IPS-18a (cell line): ENCODE measurements at regions not wholly inside any gene's neighbourhood (a gene's known extent, or its start where the extent isn't known, plus 50 kb on each side); places are given as distances from the start of the nearest gene placed in this dataset.

Source experiments
- H3K27ac ChIP-seq: one replicate; pipeline ENCODE4 v1.5.1; 2013; ENCODE audit warnings: low read length
- H3K27me3 ChIP-seq: one replicate; pipeline ENCODE4 v1.6.1; 2013; ENCODE audit warnings: mild to moderate bottlenecking, low read length; ENCODE audit not compliant: control insufficient read depth, insufficient read depth
- H3K36me3 ChIP-seq: one replicate; pipeline ENCODE4 v1.6.1; 2013; ENCODE audit warnings: low read depth, low read length; ENCODE audit not compliant: control insufficient read depth
- H3K4me1 ChIP-seq: one replicate; pipeline ENCODE4 v1.6.1; 2013; ENCODE audit warnings: low read depth, low read length; ENCODE audit not compliant: control insufficient read depth
- H3K4me3 ChIP-seq: one replicate; pipeline ENCODE4 v1.5.1; 2013; ENCODE audit warnings: low read length
- H3K9ac ChIP-seq: one replicate; pipeline ENCODE4 v1.6.1; 2013; ENCODE audit warnings: mild to moderate bottlenecking, low read length, moderate library complexity
- H3K9me3 ChIP-seq: one replicate; pipeline ENCODE4 v1.6.1; 2013; ENCODE audit warnings: low read depth, low read length; ENCODE audit not compliant: control insufficient read depth

- no peak overlapping the region for H3K4me3 ChIP-seq
- no peaks in the 10 kb centered on the region for H3K4me1 ChIP-seq
- H3K9ac ChIP-seq: no peak overlapping the region
- no peaks in the 10 kb centered on the region for H3K36me3 ChIP-seq
- no peaks in the 10 kb centered on the region for H3K27me3 ChIP-seq
- H3K9me3 ChIP-seq: no peaks in the 10 kb centered on the region
- H3K27ac ChIP-seq: no peak overlapping the region
Measured at GRCh38 chr12:90899456-90900182, 55.4 kb downstream of the CCER1 start.

- no peak overlapping the region for H3K4me3 ChIP-seq
- no peaks in the 10 kb centered on the region for H3K9me3 ChIP-seq
- no peaks in the 10 kb centered on the region for H3K36me3 ChIP-seq
Measured at GRCh38 chr12:90897986-90898385, 57.0 kb downstream of the CCER1 start.

GRCh38 chr12:90897316-90897715, 57.7 kb downstream of the CCER1 start:
- Histone ChIP-seq H3K36me3 (no peaks in the 10 kb centered on the region), H3K27me3 (no peaks in the 10 kb centered on the region), H3K9me3 (no peaks in the 10 kb centered on the region), H3K27ac (no peak overlapping the region), H3K9ac (no peak overlapping the region), H3K4me3 (no peak overlapping the region), H3K4me1 (no peaks in the 10 kb centered on the region)

More at GRCh38 chr12:90897986-90898385, 57.0 kb downstream of the CCER1 start:
- Histone ChIP-seq H3K9ac (no peak overlapping the region), H3K27ac (no peak overlapping the region), H3K4me1 (no peaks in the 10 kb centered on the region), H3K27me3 (no peaks in the 10 kb centered on the region)

- no peak overlapping the region for H3K9ac ChIP-seq
- H3K4me1 ChIP-seq: no peaks in the 10 kb centered on the region
- H3K4me3 ChIP-seq: no peak overlapping the region
- no peak overlapping the region for H3K27ac ChIP-seq
- no peaks in the 10 kb centered on the region for H3K36me3 ChIP-seq
- H3K9me3 ChIP-seq: no peaks in the 10 kb centered on the region
- no peaks in the 10 kb centered on the region for H3K27me3 ChIP-seq
Measured at GRCh38 chr12:90896821-90897220, 58.2 kb downstream of the CCER1 start.

- Histone ChIP-seq H3K36me3 (no peaks in the 10 kb centered on the region), H3K9me3 (no peaks in the 10 kb centered on the region), H3K4me3 (no peak overlapping the region), H3K4me1 (no peaks in the 10 kb centered on the region), H3K27me3 (no peaks in the 10 kb centered on the region), H3K9ac (no peak overlapping the region), H3K27ac (no peak overlapping the region)
Measured at GRCh38 chr12:90896164-90896563, 58.8 kb downstream of the CCER1 start.

GRCh38 chr12:90888316-90888715, 66.7 kb downstream of the CCER1 start:
- H3K4me3 ChIP-seq: no peak overlapping the region
- no peaks in the 10 kb centered on the region for H3K27me3 ChIP-seq
- H3K4me1 ChIP-seq: no peaks in the 10 kb centered on the region
- no peaks in the 10 kb centered on the region for H3K36me3 ChIP-seq
- no peak overlapping the region for H3K27ac ChIP-seq
- no peaks in the 10 kb centered on the region for H3K9me3 ChIP-seq
- no peak overlapping the region for H3K9ac ChIP-seq

GRCh38 chr12:90883456-90883855, 71.5 kb downstream of the CCER1 start:
- Histone ChIP-seq H3K27me3 (no peaks in the 10 kb centered on the region), H3K9me3 (no peaks in the 10 kb centered on the region), H3K27ac (no peak overlapping the region), H3K4me1 (no peaks in the 10 kb centered on the region), H3K4me3 (no peak overlapping the region), H3K36me3 (no peaks in the 10 kb centered on the region), H3K9ac (no peak overlapping the region)

- no peak overlapping the region for H3K9ac ChIP-seq
- H3K4me1 ChIP-seq: no peaks in the 10 kb centered on the region
- H3K27me3 ChIP-seq: no peaks in the 10 kb centered on the region
- no peak overlapping the region for H3K27ac ChIP-seq
- H3K9me3 ChIP-seq: no peaks in the 10 kb centered on the region
- H3K4me3 ChIP-seq: no peak overlapping the region
- no peaks in the 10 kb centered on the region for H3K36me3 ChIP-seq
Measured at GRCh38 chr12:90871726-90872096, 83.3 kb downstream of the CCER1 start.

GRCh38 chr12:90870971-90871725, 83.8 kb downstream of the CCER1 start:
- Histone ChIP-seq H3K27ac (no peak overlapping the region), H3K36me3 (no peaks in the 10 kb centered on the region), H3K9ac (no peak overlapping the region), H3K4me3 (no peak overlapping the region), H3K4me1 (no peaks in the 10 kb centered on the region), H3K9me3 (no peaks in the 10 kb centered on the region), H3K27me3 (no peaks in the 10 kb centered on the region)

GRCh38 chr12:90868626-90869025, 86.3 kb downstream of the CCER1 start:
- H3K27me3 ChIP-seq: no peaks in the 10 kb centered on the region
- H3K4me1 ChIP-seq: no peaks in the 10 kb centered on the region
- H3K36me3 ChIP-seq: no peaks in the 10 kb centered on the region
- H3K9me3 ChIP-seq: no peaks in the 10 kb centered on the region
- no peak overlapping the region for H3K4me3 ChIP-seq
- no peak overlapping the region for H3K9ac ChIP-seq
- H3K27ac ChIP-seq: no peak overlapping the region

- Histone ChIP-seq H3K9me3 (no peaks in the 10 kb centered on the region), H3K4me1 (no peaks in the 10 kb centered on the region), H3K27ac (no peak overlapping the region)
Measured at GRCh38 chr12:90859591-90859990, 95.4 kb downstream of the CCER1 start.

GRCh38 chr12:90858252-90858651, 96.7 kb downstream of the CCER1 start:
- no peak overlapping the region for H3K27ac ChIP-seq
- H3K4me3 ChIP-seq: no peak overlapping the region

More at GRCh38 chr12:90859591-90859990, 95.4 kb downstream of the CCER1 start:
- Histone ChIP-seq H3K36me3 (no peaks in the 10 kb centered on the region), H3K4me3 (no peak overlapping the region), H3K9ac (no peak overlapping the region), H3K27me3 (no peaks in the 10 kb centered on the region)

More at GRCh38 chr12:90858252-90858651, 96.7 kb downstream of the CCER1 start:
- no peaks in the 10 kb centered on the region for H3K36me3 ChIP-seq
- H3K9ac ChIP-seq: no peak overlapping the region
- no peaks in the 10 kb centered on the region for H3K9me3 ChIP-seq
- H3K27me3 ChIP-seq: no peaks in the 10 kb centered on the region
- H3K4me1 ChIP-seq: no peaks in the 10 kb centered on the region
